HEK293T (cell line): ENCODE measurements at regions not wholly inside any gene's neighbourhood (a gene's known extent, or its start where the extent isn't known, plus 50 kb on each side); places are given as distances from the start of the nearest gene placed in this dataset.

Experiments
- BHLHE40 ChIP-seq: fragments of 450-650 bp; IDR thresholded peaks from 2 replicates; pipeline ENCODE4 v1.6.1; 2016; ENCODE audit warnings: mild to moderate bottlenecking, moderate library complexity, borderline replicate concordance
- CTBP1 ChIP-seq: fragments of 450-650 bp; IDR thresholded peaks from 2 replicates; pipeline ENCODE4 v1.6.1; 2016; ENCODE audit warnings: borderline replicate concordance
- ELF4 ChIP-seq: fragments of 450-650 bp; IDR thresholded peaks from 2 replicates; pipeline ENCODE4 v1.6.1; 2017; ENCODE audit warnings: antibody characterized with exemption
- FOXA1 ChIP-seq: fragments of 450-650 bp; IDR thresholded peaks from 2 replicates; pipeline ENCODE4 v1.6.1; 2016; ENCODE audit warnings: mild to moderate bottlenecking
- FOXM1 ChIP-seq: fragments of 450-650 bp; IDR thresholded peaks from 2 replicates; pipeline ENCODE4 v1.6.1; 2017; ENCODE audit warnings: mild to moderate bottlenecking, borderline replicate concordance
- SP1 ChIP-seq: fragments of 450-650 bp; IDR thresholded peaks from 2 replicates; pipeline ENCODE4 v1.6.1; 2017
- ZNF384 ChIP-seq: fragments of 450-650 bp; IDR thresholded peaks from 2 replicates; pipeline ENCODE4 v1.6.1; 2016

DNA sequence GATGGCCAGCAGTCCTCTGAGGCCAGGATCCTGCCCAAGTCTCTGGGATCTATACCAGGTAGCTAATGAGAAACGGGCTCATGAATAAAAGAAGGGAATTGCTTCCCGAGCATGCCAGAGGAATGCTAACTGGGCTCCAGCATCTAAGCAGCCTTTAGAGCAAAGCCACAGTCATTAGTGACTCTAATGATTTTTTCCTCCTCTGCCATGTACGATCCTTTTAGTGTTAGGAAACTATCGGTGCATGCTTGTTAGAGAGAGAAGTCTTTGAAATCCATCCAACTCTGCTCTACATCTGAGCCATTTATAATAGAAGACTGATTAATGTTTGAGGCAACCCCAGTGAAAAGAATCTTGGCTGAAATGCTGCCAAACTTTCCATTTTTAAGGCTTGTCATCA lies 124.9 kb upstream of the TCERG1L start:
- no peak for TF ChIP-seq ELF4
- TF ChIP-seq FOXA1, result no peak
- TF ChIP-seq ZNF384, result no peak
- no peak for TF ChIP-seq BHLHE40
- no peak for TF ChIP-seq SP1
- TF ChIP-seq FOXM1, result no peak
- no peak for TF ChIP-seq CTBP1
